Hepatocyte (in vitro differentiated cells): ENCODE measurements at regions not wholly inside any gene's neighbourhood (a gene's known extent, or its start where the extent isn't known, plus 50 kb on each side); places are given as distances from the start of the nearest gene placed in this dataset.

Experiments used
- DNase-seq: peaks from one replicate; pipeline ENCODE4 v3.0.0-alpha.2; 2016; ENCODE audit warnings: low spot score
- H2AFZ ChIP-seq: fragments of 200-600 bp; sonication (generic); 2 replicates; pipeline ENCODE4 v1.6.0; 2016; ENCODE audit warnings: antibody characterized with exemption, mild to moderate bottlenecking
- H3K27ac ChIP-seq: fragments of 200-600 bp; sonication (generic); 2 replicates; pipeline ENCODE4 v1.5.1; 2016; ENCODE audit warnings: mild to moderate bottlenecking
- H3K27me3 ChIP-seq: fragments of 200-600 bp; sonication (generic); 2 replicates; pipeline ENCODE4 v1.6.1; 2016
- H3K36me3 ChIP-seq: fragments of 200-600 bp; sonication (generic); replicated peaks from 2 replicates; pipeline ENCODE4 v1.5.1; 2016; ENCODE audit warnings: low read depth; ENCODE audit not compliant: insufficient read depth
- H3K4me1 ChIP-seq: fragments of 200-600 bp; sonication (generic); 2 replicates; pipeline ENCODE4 v1.5.1; 2016; ENCODE audit warnings: mild to moderate bottlenecking, moderate library complexity; ENCODE audit not compliant: insufficient read depth
- H3K4me2 ChIP-seq: fragments of 200-600 bp; sonication (generic); 2 replicates; pipeline ENCODE4 v1.6.0; 2016
- H3K4me3 ChIP-seq: fragments of 200-600 bp; sonication (generic); 2 replicates; pipeline ENCODE4 v1.5.1; 2016; ENCODE audit warnings: mild to moderate bottlenecking
- H3K79me2 ChIP-seq: fragments of 200-600 bp; sonication (generic); 2 replicates; pipeline ENCODE4 v1.6.0; 2017; ENCODE audit warnings: mild to moderate bottlenecking
- H3K9me2 ChIP-seq: fragments of 200-600 bp; sonication (generic); replicated peaks from 2 replicates; pipeline ENCODE4 v1.6.0; 2017; ENCODE audit warnings: mild to moderate bottlenecking; ENCODE audit not compliant: insufficient read depth
- H3K9me3 ChIP-seq: fragments of 200-600 bp; sonication (generic); 2 replicates; pipeline ENCODE4 v1.5.1; 2016; ENCODE audit warnings: low read depth, mild to moderate bottlenecking
- H4K20me1 ChIP-seq: fragments of 200-600 bp; sonication (generic); 2 replicates; pipeline ENCODE4 v1.6.0; 2016; ENCODE audit warnings: mild to moderate bottlenecking; ENCODE audit not compliant: insufficient read depth, poor library complexity, severe bottlenecking
- CTCF ChIP-seq: fragments of 200-600 bp; sonication (generic); IDR thresholded peaks from 2 replicates; pipeline ENCODE4 v1.5.1; 2016; ENCODE audit warnings: antibody characterized with exemption, mild to moderate bottlenecking; ENCODE audit not compliant: poor library complexity
- EZH2 ChIP-seq: fragments of 200-600 bp; sonication (generic); IDR thresholded peaks from 2 replicates; pipeline ENCODE4 v1.6.1; 2016; ENCODE audit warnings: antibody characterized with exemption, mild to moderate bottlenecking, borderline replicate concordance
- EZH2phosphoT487 ChIP-seq: fragments of 200-600 bp; sonication (generic); IDR thresholded peaks from one replicate; pipeline ENCODE4 v1.6.1; 2018; ENCODE audit warnings: antibody characterized with exemption, mild to moderate bottlenecking, low read depth, moderate library complexity; ENCODE audit not compliant: unreplicated experiment, severe bottlenecking
- WGBS: methylation state at CpG from one replicate; pipeline ENCODE4 v1.1.6; 2016; ENCODE audit warnings: low lambda C conversion rate; ENCODE audit errors: missing lambda C conversion rate; 5-methylcytosine and 5-hydroxymethylcytosine counted together

- no peaks in the 10 kb centered on the region for H3K27me3 ChIP-seq
- H2AFZ ChIP-seq = no peak overlapping the region
- no peaks in the 10 kb centered on the region for H4K20me1 ChIP-seq
- 79% methylated on average over 2 of the region's 2 CpGs for WGBS
- H3K79me2 ChIP-seq = no peaks in the 10 kb centered on the region
- no peak overlapping the region for H3K4me2 ChIP-seq
- H3K27ac ChIP-seq = no peak overlapping the region
- H3K9me2 ChIP-seq = no peaks in the 10 kb centered on the region
- DNase-seq = no peak
- no peaks in the 10 kb centered on the region for H3K4me1 ChIP-seq
- H3K9me3 ChIP-seq = no peaks in the 10 kb centered on the region
- TF ChIP-seq EZH2phosphoT487 = no peak
- no peak overlapping the region for H3K4me3 ChIP-seq
- H3K36me3 ChIP-seq = no peaks in the 10 kb centered on the region
Measured at GRCh38 chr4:29319663-29320340, 1400.4 kb upstream of the PCDH7 start.

GRCh38 chr4:29320947-29321620, 1399.1 kb upstream of the PCDH7 start:
- H4K20me1 ChIP-seq = no peaks in the 10 kb centered on the region
- H3K79me2 ChIP-seq = no peaks in the 10 kb centered on the region
- H3K27ac ChIP-seq = no peak overlapping the region
- WGBS = 65% methylated on average over 6 of the region's 6 CpGs
- DNase-seq = no peak
- TF ChIP-seq CTCF (no peak), EZH2 (no peak)
- no peaks in the 10 kb centered on the region for H3K9me3 ChIP-seq
- no peak overlapping the region for H3K4me2 ChIP-seq
- H3K27me3 ChIP-seq = no peaks in the 10 kb centered on the region
- no peaks in the 10 kb centered on the region for H3K9me2 ChIP-seq
- no peak overlapping the region for H3K4me3 ChIP-seq
- H2AFZ ChIP-seq = no peak overlapping the region
- H3K36me3 ChIP-seq = no peaks in the 10 kb centered on the region
- no peaks in the 10 kb centered on the region for H3K4me1 ChIP-seq

- no peaks in the 10 kb centered on the region for H3K36me3 ChIP-seq
- H3K9me3 ChIP-seq = no peaks in the 10 kb centered on the region
- no peak overlapping the region for H3K4me2 ChIP-seq
- 92% methylated on average over 2 of the region's 2 CpGs for WGBS
- TF ChIP-seq EZH2 (no peak), EZH2phosphoT487 (no peak), CTCF (no peak)
- no peaks in the 10 kb centered on the region for H3K27me3 ChIP-seq
- no peak for DNase-seq
- H3K4me1 ChIP-seq = no peaks in the 10 kb centered on the region
- H3K27ac ChIP-seq = no peak overlapping the region
- no peak overlapping the region for H3K4me3 ChIP-seq
- H2AFZ ChIP-seq = no peak overlapping the region
- no peaks in the 10 kb centered on the region for H3K79me2 ChIP-seq
- H3K9me2 ChIP-seq = no peaks in the 10 kb centered on the region
- H4K20me1 ChIP-seq = no peaks in the 10 kb centered on the region
Measured at GRCh38 chr4:29326004-29326403, 1394.2 kb upstream of the PCDH7 start.

- no peak overlapping the region for H3K4me3 ChIP-seq
- no peaks in the 10 kb centered on the region for H3K36me3 ChIP-seq
- TF ChIP-seq EZH2 = no peak
- no peak for TF ChIP-seq EZH2phosphoT487
- TF ChIP-seq CTCF = no peak
- no peaks in the 10 kb centered on the region for H4K20me1 ChIP-seq
- H3K9me2 ChIP-seq = no peaks in the 10 kb centered on the region
- H3K27ac ChIP-seq = no peak overlapping the region
- no peaks in the 10 kb centered on the region for H3K79me2 ChIP-seq
- no peak overlapping the region for H2AFZ ChIP-seq
- H3K4me1 ChIP-seq = no peaks in the 10 kb centered on the region
- no peaks in the 10 kb centered on the region for H3K27me3 ChIP-seq
- no peak for DNase-seq
- H3K9me3 ChIP-seq = no peaks in the 10 kb centered on the region
- H3K4me2 ChIP-seq = no peak overlapping the region
- WGBS = 85% methylated on average over 2 of the region's 2 CpGs
Measured at GRCh38 chr4:29326816-29327215, 1393.4 kb upstream of the PCDH7 start.
